GM21367 (cell line): ENCODE measurements at regions not wholly inside any gene's neighbourhood (a gene's known extent, or its start where the extent isn't known, plus 50 kb on each side); places are given as distances from the start of the nearest gene placed in this dataset.

Experiments
- ATAC-seq: cut with Tn5 transposase; IDR thresholded peaks from one replicate; pipeline ENCODE4 v1.9.1; 2021; ENCODE audit not compliant: unreplicated experiment

GRCh38 chr6:156725712-156726111, 51.5 kb upstream of the ARID1B start:
- ATAC-seq, result no peak

GRCh38 chr6:156720691-156721685, 56.2 kb upstream of the ARID1B start:
- ATAC-seq, result peak; percentile 46

- peak; percentile 75 for ATAC-seq
Observed at GRCh38 chr6:156719720-156720563, 57.2 kb upstream of the ARID1B start.

- no peak for ATAC-seq
Observed at GRCh38 chr6:156719395-156719719, 57.8 kb upstream of the ARID1B start.

- no peak for ATAC-seq
Observed at GRCh38 chr6:156718647-156719394, 58.4 kb upstream of the ARID1B start.

GRCh38 chr6:156717542-156717941, 59.6 kb upstream of the ARID1B start:
- no peak for ATAC-seq

- no peak for ATAC-seq
Observed at GRCh38 chr6:156715839-156716238, 61.3 kb upstream of the ARID1B start.

- ATAC-seq, result no peak
Observed at GRCh38 chr6:156713548-156713947, 63.6 kb upstream of the ARID1B start.

- ATAC-seq, result no peak
Observed at GRCh38 chr6:156710479-156710878, 66.7 kb upstream of the ARID1B start.

GRCh38 chr6:156707818-156708217, 69.4 kb upstream of the ARID1B start:
- no peak for ATAC-seq

GRCh38 chr6:156703719-156704118, 73.5 kb upstream of the ARID1B start:
- ATAC-seq, result no peak

- ATAC-seq, result no peak
Observed at GRCh38 chr6:156701966-156702365, 75.2 kb upstream of the ARID1B start.

- no peak for ATAC-seq
Observed at GRCh38 chr6:156700440-156701057, 76.6 kb upstream of the ARID1B start.

GRCh38 chr6:156699935-156700334, 77.2 kb upstream of the ARID1B start:
- no peak for ATAC-seq

GRCh38 chr6:156699017-156699421, 78.2 kb upstream of the ARID1B start:
- ATAC-seq, result peak; percentile 36

GRCh38 chr6:156698239-156699016, 78.8 kb upstream of the ARID1B start:
- ATAC-seq, result peak; percentile 77

GRCh38 chr6:156697225-156697830, 79.8 kb upstream of the ARID1B start:
- peak; percentile 22 for ATAC-seq

- no peak for ATAC-seq
Observed at GRCh38 chr6:156695742-156696141, 81.4 kb upstream of the ARID1B start.

- no peak for ATAC-seq
Observed at GRCh38 chr6:156694679-156695078, 82.5 kb upstream of the ARID1B start.
